NCI-H524 treated with DMSO at 0.1 percent for 48 hours (cell line): ENCODE measurements at regions not wholly inside any gene's neighbourhood (a gene's known extent, or its start where the extent isn't known, plus 50 kb on each side); places are given as distances from the start of the nearest gene placed in this dataset.
"Not testable (repeated sequence)": the region's sequence is repeated elsewhere in the genome, so short reads cannot be mapped to it uniquely, and the experiment has no call there.

Source experiments
- DNase-seq: peaks from one replicate; lab custom pipeline; 2025; lab: John Stamatoyannopoulos, UW

- no peak for DNase-seq
Observed at GRCh38 chr13:55572862-55573261, 1567.9 kb upstream of the PRR20A start.

DNA sequence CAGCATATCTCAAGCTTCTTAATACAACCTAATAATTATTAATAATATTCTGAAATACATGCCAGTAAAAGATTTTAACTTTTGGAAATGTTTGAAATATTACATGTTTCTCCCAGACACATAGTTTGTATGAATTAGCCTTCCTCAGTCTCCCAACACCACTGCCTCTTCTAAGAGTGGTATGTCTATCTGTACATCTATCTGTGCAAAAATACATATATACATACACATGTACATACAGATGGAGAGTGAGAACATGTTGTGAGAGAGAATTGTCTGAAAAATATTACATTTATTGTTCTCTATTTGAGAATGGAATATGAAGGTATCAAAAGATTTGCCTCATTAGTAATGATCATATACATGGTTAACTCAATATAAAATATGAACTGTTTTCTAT, 1567.2 kb upstream of the PRR20A start:
- DNase-seq = no peak

- no peak for DNase-seq
Observed at GRCh38 chr13:55576389-55576788, 1564.3 kb upstream of the PRR20A start.

- DNase-seq = no peak
Observed at GRCh38 chr13:55577082-55577846, 1563.5 kb upstream of the PRR20A start.

- no peak for DNase-seq
Observed at GRCh38 chr13:55577847-55578210, 1562.9 kb upstream of the PRR20A start.

DNA sequence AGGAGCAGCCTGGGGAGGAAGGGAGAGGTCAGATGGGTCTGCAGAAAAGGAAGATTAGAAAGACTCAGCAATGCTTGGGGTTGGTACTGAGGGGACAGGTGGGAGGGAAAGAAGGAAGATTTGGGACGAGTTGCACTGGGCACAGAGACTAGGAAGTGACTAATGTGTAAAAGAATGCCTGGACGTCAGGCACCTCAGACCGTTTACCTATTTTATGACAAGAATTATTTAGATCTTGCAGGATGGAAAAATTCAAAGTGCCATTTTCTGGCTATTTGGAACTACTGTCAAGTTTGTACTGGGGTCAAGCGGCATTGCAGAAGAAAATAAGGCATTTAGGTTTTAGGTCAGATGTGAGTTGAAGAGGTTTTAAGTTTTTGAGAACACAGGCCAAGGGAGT, 1558.4 kb upstream of the PRR20A start:
- DNase-seq = not testable (repeated sequence)

GRCh38 chr13:55583953-55584593, 1556.6 kb upstream of the PRR20A start:
- DNase-seq = no peak

DNA sequence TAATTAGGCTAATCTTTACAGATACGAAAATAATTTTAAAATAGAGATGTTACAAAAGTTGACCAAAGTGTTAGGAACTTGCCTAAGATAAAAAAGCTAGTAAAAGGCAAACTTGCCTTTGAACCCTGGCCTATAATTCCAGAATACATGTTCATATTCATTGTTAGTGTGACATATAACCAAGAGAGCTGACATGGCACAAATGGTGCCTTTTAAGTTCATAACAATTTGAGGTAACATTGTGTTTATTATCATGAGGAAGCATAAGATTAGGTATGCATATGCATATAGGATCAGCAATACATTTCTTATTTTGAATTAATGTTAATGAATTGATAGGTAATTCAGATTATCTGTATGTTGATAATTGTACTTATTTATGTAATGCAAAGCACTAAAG, 1537.9 kb upstream of the PRR20A start:
- no peak for DNase-seq

GRCh38 chr13:55606045-55606665, 1534.6 kb upstream of the PRR20A start:
- no peak for DNase-seq

- DNase-seq = no peak
Observed at GRCh38 chr13:55613429-55614187, 1527.1 kb upstream of the PRR20A start.

DNA sequence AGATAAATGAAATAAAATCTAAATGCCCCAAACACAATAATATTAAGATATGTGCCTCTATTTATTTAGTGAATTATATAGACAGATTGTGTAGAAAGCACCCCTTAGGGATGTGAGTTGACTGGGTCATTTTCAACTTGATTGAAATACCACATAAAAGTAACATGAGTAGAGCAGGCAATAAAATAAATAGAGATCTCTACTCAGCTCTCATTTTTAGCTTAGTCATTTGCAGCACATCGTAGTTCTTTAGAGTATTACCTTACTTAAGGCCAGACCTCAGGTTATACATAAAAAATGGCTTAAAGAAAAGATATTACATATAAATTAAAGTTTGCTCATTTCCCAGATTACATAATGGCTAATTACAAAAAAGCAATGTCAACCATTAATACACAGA, 1525.6 kb upstream of the PRR20A start:
- no peak for DNase-seq

DNA sequence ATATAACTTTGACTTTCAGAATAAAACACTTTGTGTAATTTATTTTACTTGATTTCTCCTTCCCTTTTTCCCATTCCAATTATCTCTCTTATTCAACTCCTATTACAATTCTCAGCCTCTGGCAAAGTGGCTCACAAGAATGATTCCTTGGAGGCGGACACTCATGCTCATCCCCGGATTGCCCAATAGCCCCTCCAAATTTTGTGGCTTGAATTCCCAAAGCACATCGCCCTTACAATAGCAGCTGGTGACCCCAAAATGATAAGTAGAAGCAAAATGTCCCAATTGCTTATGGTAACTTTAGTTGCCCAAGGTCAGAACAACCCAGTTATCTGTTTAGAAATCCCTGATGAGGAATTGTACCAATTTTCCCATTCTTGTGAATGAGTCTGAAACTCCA, 1523.5 kb upstream of the PRR20A start:
- no peak for DNase-seq

DNA sequence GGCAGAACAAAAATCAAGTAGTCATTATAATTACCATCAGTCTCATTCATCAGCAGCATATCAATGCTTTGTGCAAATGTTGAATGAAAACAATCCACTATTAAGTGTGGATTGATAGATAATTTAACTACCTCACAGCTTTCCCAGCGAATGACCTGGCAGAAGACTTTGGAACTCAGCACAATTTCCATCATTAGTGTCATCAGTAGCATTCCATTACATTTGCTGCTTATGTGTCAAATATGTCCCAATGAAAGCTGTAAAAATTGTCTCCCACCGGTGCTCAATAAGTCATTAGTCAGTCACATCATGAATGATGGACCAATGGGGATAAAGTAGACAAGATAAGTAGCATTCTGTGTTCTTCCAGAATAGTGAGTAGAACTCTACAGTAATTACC, 1513.5 kb upstream of the PRR20A start:
- no peak for DNase-seq

DNA sequence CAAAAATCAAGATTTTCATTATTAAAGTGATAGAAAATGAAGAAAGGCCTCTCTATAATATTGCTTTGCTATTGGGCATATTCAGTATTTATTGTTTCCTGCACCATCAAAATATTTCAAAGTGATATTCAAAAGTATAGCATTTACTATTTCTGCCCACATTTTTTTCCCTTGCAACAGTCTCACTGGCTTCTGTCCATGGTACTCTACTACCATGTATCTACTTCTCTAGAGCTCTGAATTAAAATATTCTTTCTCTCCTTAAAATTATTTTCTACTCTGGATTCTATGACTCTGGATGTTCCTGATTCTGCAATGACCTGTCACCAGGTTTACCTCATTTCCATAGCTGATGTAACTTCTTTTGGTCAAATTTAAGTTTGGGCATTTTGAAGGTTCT, 1508.3 kb upstream of the PRR20A start:
- no peak for DNase-seq

DNA sequence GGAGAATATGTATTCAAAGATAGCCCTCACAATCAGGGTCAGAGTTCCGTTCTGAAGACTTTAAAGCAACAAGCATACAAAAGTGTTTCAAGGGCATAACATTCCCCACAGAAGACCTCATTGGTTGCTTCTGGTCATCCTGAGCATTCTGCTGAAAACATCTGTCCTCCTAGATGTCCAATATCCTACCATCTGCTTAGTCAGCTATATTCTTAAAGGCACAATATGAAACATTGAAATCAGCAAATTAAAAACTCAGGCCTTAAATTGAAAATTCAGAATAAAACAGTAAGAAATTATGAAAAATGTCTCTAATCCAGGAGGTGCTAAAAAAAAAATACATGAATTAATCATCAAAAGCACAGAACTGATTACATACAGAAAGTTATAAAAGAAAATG, 1491.2 kb upstream of the PRR20A start:
- no peak for DNase-seq

DNA sequence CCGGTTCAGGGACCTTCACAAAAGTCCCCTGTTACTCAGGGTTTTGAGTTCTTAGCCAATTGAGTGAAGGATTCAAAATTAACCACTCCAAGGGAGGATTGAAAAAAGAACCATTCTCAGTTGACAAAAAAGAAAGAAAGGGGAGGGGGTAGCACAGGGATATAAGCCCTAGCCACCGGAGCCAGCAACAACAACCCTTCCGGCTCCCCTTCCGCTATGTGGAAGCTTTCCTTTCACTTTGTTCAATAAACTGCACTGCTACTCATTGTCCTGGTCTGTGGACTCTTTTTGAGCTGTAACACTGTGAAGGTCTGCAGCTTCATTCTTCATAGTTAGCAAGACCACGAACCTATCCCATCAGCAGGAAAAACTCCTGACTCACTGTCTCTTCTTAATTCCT, 1488.1 kb upstream of the PRR20A start:
- no peak for DNase-seq

- DNase-seq = peak; percentile 81
Observed at GRCh38 chr13:55653497-55653896, 1487.2 kb upstream of the PRR20A start.

DNA sequence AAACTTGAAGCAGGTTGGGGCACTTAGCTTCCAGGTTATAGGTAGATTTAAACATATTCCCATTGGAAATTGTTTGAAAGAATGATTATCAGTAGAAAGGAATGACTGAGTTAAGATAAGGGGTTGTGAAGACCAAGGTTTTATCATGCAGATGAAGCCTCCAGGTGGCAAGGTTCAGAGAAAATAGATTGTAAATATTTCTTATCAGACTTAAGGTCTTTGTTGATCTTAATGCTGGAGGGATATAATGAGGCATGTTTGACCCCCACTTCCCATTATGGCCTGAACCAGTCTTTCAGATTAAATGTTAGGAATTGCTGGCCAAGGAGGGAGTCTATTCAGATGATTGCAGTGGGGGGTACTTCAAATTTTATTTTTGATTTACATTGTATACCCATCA, 1486.5 kb upstream of the PRR20A start:
- no peak for DNase-seq

- DNase-seq = not testable (repeated sequence)
Observed at GRCh38 chr13:55660264-55660663, 1480.5 kb upstream of the PRR20A start.

DNA sequence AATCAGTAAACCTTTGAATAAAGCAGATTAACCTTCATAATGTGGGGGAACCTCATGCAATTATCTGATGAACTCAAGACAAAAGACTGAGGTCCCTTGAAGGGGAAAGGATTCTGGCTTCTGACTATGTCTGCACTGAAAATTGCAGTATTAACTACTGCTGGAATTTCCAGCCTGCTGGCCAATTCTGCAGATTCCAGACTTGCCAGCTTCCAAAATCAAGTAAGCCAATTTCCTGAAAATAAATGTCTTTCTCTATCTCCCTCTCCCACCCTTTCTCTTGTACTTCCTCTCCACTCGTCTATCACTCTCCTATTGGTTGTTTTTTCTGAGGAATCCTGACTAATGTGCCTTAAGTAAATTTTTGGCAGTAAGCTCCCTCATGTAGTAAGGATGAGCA, 1479.9 kb upstream of the PRR20A start:
- no peak for DNase-seq

- DNase-seq = no peak
Observed at GRCh38 chr13:55661505-55661904, 1479.2 kb upstream of the PRR20A start.

- no peak for DNase-seq
Observed at GRCh38 chr13:55664178-55664577, 1476.5 kb upstream of the PRR20A start.

DNA sequence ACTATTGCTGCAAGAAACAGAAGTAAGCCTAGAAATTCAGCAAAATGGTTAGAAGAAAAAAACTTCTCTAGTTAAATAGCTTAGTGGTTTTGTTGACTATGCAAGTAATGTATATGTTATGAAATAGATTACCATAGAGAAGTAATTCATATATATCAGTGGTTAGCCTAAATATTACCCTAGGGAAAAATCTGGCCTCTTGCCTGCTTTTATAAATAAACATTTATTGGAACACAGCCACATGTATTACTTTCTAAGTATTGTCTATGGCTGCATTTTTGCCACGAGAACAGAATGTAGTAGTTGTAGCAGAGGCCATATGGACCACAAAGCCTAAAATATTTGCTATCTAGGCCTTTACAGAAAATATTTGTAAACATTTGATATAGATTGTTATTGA, 1471.7 kb upstream of the PRR20A start:
- no peak for DNase-seq
